Kasumi-1 (cell line): ENCODE measurements at regions not wholly inside any gene's neighbourhood (a gene's known extent, or its start where the extent isn't known, plus 50 kb on each side); places are given as distances from the start of the nearest gene placed in this dataset.
A peak's percentile ranks its signal among the peaks of the same experiment; 100 is the strongest.

Source experiments
- DNase-seq, 2 experiments: peaks; one replicate each; lab custom pipeline; 2025; lab: John Stamatoyannopoulos, UW

DNA sequence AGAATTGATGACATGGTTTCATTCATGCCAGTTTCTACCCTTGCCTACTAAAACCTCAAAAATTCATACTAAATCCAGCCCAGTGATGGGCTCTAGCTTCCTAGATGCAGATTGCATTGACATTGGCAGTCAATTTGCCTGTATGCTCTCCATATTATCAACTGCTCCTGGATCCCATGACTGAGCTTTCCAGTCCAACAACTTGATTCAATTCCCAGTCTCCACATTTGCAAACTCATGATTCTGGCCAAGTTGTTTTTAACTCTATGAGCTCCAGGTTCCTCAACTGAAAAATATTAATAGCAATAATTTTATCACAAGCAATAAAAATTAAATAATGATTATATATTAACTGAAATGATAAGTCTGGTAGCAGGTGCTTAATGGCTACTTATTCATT, 51.0 kb upstream of the DSC1 start:
- DNase-seq = no peak

DNA sequence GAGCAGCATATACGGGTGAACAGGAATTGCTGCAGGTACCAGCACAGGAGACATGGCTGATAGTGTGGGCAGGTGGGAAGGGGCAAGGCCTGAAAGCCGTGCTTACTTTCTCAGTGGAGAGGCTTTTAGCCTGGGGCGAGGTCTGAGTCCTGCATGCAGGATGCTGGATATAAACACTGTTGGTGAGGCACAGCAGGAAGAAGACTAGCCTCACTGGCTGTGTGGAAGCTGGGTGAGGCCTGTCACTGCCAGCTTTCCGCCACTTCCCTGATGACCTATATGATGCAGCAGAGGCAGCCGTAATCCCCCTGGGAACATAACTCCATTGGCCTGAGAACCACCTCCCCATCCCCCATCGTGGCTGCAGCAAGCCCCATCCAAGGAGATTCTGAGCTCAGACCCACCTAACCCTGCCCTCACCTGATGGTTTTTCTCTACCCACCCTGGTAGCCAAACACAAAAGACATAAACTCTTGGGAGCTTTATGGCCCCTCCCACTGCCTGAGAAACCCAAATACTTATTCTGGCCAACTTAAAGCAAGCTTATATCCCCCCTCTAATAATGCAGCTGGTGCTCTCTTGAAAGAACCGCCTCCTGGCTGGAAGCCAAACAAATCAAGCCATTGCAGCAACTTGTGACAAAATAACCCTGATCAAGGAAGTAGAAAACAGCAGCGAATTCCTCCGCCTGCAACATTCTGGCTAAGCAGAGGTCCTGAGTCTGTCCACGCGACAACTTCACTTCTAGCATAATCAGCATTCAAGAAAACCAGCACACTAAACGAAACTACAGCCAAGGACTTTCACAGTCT, 54.6 kb upstream of the DSC1 start:
- no peak for DNase-seq

DNA sequence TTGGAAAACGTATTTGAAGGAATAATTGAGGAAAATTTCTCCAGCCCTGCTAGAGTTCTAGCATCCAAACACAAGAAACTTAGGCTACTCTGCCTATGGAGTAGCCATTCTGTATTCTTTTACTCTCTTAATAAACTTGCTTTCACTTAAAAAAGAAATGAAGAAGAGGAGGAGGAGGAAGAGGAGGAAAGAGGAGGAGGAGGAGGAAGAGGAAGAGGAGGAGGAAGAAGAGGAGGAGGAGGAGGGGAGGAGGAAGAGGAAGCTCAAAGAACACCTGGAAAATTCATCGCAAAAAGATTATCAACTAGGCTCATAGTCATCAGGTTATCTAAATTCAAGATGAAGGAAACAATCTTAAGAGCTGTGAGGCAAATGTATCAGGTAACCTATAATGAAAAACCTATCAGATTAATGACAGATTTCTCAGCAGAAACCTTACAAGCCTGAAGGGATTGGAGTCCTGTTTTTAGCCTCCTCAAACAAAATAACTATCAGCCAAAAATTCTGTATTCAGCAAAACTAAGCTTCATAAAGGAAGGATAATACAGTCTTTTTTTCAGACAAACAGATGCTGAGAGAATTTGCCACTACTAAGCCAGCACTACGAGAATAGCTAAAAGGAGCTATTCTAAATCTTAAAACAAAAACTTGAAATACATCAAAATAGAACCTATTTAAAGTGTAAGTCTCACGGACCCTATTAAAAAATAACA, 56.2 kb upstream of the DSC1 start:
- DNase-seq = no peak

GRCh38 chr18:31219395-31219794, 56.7 kb upstream of the DSC1 start:
- no peak for DNase-seq

- no peak for DNase-seq
Observed at GRCh38 chr18:31223371-31223770, 60.7 kb upstream of the DSC1 start.

DNA sequence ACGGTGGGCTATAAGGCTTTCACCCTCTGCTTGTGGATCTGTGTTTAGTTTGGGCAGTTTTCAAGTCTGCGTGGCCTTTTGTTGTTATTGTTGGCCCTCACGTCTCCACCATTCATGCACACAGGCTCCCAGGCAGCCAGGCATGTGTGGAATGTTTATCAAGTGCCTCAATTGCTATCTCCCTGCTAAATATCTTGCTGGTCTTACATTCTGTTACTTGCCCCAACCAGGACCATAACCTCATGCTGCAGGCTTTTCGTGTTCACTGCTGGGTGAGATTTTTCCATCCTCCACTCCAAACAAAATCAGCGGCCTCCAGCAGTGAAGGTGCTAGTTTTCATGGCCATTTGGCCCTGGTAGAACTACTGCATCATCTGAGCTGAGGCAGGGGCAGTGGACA, 63.0 kb upstream of the DSC1 start:
- no peak for DNase-seq

DNA sequence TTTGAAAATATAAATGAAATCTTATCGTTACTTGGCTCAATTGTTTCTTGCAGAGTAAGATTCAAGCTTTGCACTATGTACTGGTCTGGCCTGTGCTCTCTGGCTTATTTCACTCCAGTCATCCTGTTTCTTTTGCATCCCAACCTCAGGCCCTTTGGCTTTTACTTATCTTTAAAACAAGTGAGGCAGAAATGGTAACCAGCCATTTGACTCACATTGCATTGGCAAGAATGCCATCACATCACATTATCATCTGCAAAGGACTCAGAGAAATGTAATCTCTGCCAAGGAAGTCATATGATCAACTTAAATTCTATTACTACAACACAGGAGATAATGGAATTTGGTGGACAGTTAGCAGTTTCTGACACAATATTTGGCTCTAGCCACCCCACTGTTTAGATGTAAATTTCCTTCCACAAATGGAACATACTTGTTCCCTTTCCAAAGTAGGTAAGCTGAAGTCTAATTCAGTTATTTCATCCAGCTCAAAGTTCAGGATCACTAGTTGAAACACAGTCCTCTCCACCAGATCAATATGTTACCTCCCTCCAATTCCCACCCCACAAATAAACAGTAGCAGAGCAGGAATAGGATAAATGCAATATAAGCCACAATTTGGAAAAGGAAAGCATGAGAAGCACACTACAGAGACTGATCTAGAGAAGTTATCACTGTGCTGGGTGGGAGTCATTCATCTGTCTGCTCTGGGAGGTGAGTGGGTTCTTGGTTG, 65.0 kb upstream of the DSC1 start:
- DNase-seq = no peak

DNA sequence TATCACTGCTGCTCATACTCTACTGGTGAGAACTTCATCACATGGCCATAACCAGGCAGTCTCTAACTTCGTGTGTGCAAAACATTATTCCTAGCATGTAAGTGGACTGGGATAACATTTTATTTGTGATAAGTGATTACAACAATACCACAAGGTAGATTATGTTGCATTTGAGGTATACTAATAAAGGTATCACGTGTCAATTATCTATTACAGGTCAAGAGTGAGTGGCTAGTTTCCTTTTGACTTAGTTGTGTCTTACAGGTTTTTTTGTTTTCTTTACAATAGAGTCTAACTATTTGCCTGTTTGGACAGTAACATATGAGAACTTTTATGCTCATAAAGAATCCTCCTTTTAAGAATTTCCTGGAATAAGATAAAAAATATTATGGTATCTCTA, 67.2 kb upstream of the DSC1 start:
- DNase-seq = no peak

- no peak for DNase-seq
Observed at GRCh38 chr18:31230495-31230894, 67.8 kb upstream of the DSC1 start.

DNA sequence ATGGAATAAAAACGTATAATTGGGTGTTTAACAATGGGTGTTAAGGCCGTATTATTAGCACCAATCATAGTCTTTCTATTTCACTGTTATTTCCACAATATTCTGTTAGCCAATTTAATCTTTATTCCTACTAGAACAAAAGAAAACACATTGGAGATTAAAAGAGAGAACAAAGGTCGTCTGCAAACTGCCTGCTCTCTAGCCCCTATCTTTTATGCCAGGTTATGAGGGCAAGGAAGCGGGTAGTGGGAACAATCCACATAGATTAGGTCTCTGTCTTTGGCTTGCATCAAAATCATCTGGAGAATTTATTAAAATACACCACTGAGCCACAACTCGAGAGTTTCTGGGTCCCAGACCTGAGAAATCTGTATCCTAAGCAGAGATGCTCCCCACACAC, 69.4 kb upstream of the DSC1 start:
- DNase-seq = no peak

DNA sequence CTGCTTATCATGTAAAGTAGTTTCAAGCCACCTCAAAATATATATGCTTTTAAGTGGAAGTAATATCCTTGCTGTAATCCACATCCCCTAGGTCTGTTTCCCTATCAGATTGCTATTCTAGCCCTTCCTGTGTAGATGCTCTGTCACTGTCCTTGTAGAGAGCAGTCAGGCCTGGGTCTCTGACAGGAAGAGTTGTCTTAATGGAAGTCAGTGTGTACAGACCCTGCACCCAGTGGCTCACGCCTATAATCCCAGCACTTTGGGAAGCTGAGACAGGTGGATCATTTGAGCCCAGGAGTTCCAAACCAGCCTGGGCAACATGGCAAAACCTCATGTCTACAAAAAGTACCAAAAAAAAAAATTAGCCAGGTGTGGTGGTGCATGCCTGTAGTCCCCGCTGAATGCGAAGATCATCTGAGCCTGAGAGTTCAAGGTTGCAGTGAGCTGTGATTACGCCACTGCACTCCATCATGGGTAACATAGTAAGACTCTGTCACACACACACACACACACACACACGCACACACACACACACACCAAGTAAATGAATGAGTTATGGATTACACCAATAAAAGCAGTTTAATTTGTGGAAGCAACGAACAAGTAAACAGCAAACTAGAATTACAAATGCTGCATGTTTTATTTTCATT, 70.2 kb upstream of the DSC1 start:
- DNase-seq = no peak

DNA sequence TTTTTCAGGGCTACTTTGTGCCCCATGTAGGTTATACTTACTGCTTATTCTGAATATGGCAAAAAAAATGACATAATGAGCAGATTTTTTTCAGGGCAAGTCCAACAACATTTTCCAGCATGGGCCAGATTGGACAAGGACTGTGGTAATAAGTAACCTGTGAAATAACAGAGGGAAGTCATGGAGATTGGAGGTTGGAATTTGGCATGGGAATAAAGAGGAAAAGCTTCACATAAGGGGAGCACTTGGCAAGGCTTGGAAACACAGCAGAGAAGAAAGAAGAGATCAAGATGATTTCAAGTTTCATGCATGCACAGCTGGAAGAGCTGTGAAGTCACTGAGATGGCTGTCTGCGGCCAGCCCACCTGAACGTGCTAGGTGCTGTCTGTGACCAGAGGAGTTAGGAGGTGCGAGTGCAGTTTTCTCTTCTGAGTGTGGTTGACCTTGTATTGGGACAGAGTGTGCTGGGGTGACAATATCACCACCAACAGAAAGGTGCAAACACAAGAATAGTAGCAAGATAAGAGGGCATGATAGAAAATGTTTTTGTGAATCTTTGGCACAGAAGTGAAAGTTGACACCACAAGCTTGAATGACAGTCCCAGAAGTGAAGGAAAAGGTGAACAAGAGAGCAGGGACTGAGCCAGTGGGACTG, 71.1 kb upstream of the DSC1 start:
- DNase-seq = no peak

DNA sequence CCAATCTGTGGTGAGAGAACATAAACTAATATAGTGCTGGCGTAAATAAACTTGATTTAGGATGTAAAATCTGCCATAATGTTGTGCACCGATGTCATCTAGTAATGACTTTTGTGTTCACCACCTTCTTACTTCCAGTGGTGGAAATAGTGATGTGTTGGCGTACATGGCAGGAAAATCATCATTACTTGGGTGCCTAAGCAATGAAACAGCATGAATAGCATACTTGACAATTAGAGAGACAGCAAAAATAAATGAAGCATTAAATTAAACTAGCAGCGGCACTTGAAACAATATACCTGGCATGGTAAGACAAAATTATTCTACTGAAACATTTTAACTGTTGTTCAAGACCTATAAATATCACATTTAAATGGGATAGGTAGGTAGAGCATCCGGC, 73.2 kb upstream of the DSC1 start:
- no peak for DNase-seq

GRCh38 chr18:31237142-31237541, 74.5 kb upstream of the DSC1 start:
- DNase-seq = no peak

DNA sequence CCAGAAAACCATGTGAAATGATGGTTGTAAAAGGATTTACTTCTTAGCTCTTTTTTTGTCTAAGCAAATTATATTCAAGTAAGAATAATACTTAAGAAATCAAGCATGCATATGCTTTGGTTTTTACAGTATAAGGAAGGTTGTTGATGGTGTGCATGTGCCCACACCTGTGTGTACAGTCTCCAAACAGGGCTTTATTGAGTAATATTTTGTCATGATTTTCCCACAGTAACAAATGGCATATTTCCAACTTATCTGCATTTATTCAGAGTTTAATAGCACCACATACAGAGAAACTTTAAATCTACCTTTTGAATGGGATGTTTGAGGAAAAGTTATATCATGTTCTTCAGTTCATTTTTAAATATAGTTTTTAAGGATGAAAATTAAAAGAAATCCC, 76.5 kb upstream of the DSG1 start:
- no peak for DNase-seq

DNA sequence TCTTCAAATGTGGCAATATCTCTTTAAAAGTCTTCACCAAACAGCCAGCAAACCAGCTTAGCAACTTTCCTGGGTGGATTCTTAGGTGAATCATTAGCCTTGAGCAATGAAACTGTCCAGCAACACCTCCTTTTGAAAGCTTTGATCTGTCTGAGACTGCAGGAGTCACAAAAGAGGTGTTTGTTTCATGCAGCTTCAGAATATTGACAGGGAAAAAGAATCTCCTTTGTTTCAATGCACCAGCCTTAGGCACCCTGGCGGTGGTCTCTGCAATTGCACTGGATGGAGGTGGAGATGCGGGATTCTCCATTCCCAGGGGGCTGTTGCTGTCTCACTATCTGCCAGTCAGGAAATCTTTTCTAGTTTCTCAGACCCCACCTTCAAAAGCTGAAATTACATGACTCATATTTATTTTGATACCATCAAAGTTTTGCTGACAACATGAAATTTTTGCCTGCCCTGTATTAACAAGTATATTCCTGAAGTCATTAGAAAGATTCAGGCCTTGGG, 76.0 kb upstream of the DSG1 start:
- DNase-seq = no peak

GRCh38 chr18:31243740-31244512, 74.0 kb upstream of the DSG1 start:
- DNase-seq = no peak

DNA sequence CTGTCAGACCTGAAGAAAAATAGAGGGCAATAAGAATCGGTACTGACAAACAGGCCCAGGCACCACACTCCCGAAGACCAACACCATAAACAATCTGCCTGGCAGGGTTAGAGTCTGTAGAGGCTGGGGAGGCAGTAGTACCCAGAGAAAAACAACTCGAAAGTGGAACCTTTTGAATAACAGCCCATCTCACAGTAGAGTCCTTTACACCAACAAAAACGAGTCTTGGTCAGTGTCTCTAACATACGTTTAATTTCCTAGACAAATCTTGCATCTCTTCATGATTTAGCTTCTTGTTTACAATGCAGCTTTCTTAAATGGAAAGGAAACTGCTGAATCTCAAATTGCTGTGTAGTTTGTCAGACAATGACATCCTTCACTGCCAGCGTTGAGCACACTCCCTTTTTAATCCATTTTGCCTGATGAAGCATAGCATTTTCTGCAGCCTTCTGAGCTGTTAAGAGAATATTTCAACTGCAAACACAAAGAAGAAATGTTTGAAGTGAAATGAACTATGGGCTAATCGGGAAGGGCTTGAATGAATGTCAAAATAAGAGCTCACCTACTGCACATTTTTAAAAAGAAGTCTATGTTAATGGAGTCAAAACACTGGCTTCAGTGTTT, 73.1 kb upstream of the DSG1 start:
- DNase-seq = no peak

DNA sequence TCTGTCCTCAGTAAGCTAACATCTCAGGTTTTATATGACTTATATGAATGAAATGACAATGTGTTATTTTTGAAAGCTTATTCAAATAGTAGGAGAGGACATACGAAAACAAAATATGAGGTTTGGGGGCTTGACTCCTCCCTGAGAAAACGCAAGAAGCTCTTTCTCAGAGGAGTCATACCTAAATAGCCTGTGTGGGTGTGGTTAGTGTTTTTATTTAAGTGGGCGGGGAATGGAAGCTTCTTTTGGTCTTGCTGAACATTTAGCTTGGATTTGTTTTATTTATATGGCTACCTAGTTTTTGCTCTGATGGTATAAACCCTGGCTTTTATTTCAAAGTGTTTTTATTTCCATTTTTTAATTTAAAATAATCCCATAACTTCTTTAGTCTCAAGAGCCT, 72.1 kb upstream of the DSG1 start:
- no peak for DNase-seq

DNA sequence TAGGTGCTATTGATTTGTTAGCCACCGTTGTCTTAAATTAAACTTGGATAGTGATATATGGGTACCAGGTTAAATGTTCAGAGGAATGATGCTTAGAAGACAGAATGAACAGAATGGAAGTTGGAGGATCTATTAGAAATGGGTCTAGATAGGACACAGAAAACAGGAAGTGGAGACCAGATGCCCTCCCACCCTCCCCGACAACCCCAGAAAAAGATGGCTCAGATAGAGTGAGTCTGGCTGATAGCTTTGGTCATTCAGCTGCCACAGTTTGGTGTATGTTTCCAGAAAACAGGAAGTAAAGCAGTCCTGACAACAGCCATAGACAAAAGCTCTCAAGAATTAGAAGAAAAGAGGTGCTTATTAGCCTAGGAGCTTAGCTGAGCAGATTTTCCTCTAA, 71.5 kb upstream of the DSG1 start:
- DNase-seq = peak; percentile 15 to 27
